GM23338 (cell line): ENCODE measurements at regions not wholly inside any gene's neighbourhood (a gene's known extent, or its start where the extent isn't known, plus 50 kb on each side); places are given as distances from the start of the nearest gene placed in this dataset.

Source experiments
- CTCF ChIP-seq, 2 experiments: fragments of 200-600 bp in 1 of 2; sonication (generic) in 1 of 2; conservative IDR thresholded peaks; 2 replicates each; pipeline versions ENCODE4 v1.5.1 to v1.6.1; 2016 to 2017; ENCODE audit warnings: antibody characterized with exemption in 2 of 2, low read depth in 2 of 2, mild to moderate bottlenecking in 2 of 2, moderate library complexity in 1 of 2
- EZH2phosphoT487 ChIP-seq: fragments of 200-600 bp; sonication (generic); IDR thresholded peaks from one replicate; pipeline ENCODE4 v1.8.1; 2018; ENCODE audit warnings: antibody characterized with exemption; ENCODE audit not compliant: unreplicated experiment
- JUNB ChIP-seq: IDR thresholded peaks from one replicate; pipeline ENCODE4 v1.6.1; 2016; ENCODE audit warnings: antibody characterized with exemption; ENCODE audit not compliant: unreplicated experiment
- POLR2AphosphoS5 ChIP-seq: IDR thresholded peaks from 2 replicates; pipeline ENCODE4 v1.6.1; 2016; ENCODE audit warnings: antibody characterized with exemption, low read depth
- REST ChIP-seq: IDR thresholded peaks from one replicate; pipeline ENCODE4 v1.6.1; 2018; ENCODE audit warnings: antibody characterized with exemption; ENCODE audit not compliant: unreplicated experiment
- STAT1 ChIP-seq: IDR thresholded peaks from one replicate; pipeline ENCODE4 v1.6.1; 2016; ENCODE audit warnings: antibody characterized with exemption; ENCODE audit not compliant: unreplicated experiment

- TF ChIP-seq CTCF (conservative IDR thresholded peaks at IDR 0.05; ENCODE audit: low read depth in 2 of 2) = no peak
- no peak for TF ChIP-seq POLR2AphosphoS5
- no peak for TF ChIP-seq EZH2phosphoT487
- TF ChIP-seq STAT1 = no peak
- TF ChIP-seq REST = no peak
- no peak for TF ChIP-seq JUNB
Measured at GRCh38 chr13:73665261-73665660, 468.9 kb downstream of the KLF12 start.
